Ascending aorta (tissue), 2 donors: ENCODE measurements at regions not wholly inside any gene's neighbourhood (a gene's known extent, or its start where the extent isn't known, plus 50 kb on each side); places are given as distances from the start of the nearest gene placed in this dataset.

Experiments
- DNase-seq, 2 donors: peaks; one replicate each; pipeline ENCODE4 v3.0.0-alpha.2; 2019; ENCODE audit warnings: low spot score in 2 of 2
- H3K27ac ChIP-seq, 2 donors: fragments of 200-600 bp; sonication (generic); one replicate each; pipeline ENCODE4 v1.5.1; 2016 to 2017; ENCODE audit warnings: mild to moderate bottlenecking in 1 of 2
- H3K27me3 ChIP-seq: fragments of 200-600 bp; sonication (generic); one replicate; pipeline ENCODE4 v1.5.1; 2017
- H3K36me3 ChIP-seq, 2 donors: fragments of 200-600 bp; sonication (generic); one replicate each; pipeline ENCODE4 v1.5.1; 2016
- H3K4me1 ChIP-seq, 2 donors: fragments of 200-600 bp; sonication (generic); one replicate each; pipeline ENCODE4 v1.5.1; 2016 to 2017; ENCODE audit warnings: mild to moderate bottlenecking in 1 of 2
- H3K4me3 ChIP-seq, 2 donors: fragments of 200-600 bp; sonication (generic); one replicate each; pipeline ENCODE4 v1.5.1; 2016 to 2017; ENCODE audit warnings: mild to moderate bottlenecking in 1 of 2
- H3K9me3 ChIP-seq, 2 donors: fragments of 200-600 bp; sonication (generic); one replicate each; pipeline ENCODE4 v1.5.1; 2016
- intact Hi-C: fragments of 100-400 bp; cut with DNase I; formaldehyde crosslinking; loops from one replicate; pipeline ENCODE4 v1.15.1; 2023
- TF ChIP-seq, protein P1 (sequence below), 3 experiments: fragments of 200-600 bp in 2 of 3; fragments of 450-650 bp in 1 of 3; sonication (generic) in 2 of 3; IDR thresholded peaks; one replicate each; pipeline ENCODE4 v1.5.1; 2016 to 2019; ENCODE audit warnings: antibody characterized with exemption in 3 of 3, mild to moderate bottlenecking in 1 of 3, moderate library complexity in 1 of 3

DNA sequence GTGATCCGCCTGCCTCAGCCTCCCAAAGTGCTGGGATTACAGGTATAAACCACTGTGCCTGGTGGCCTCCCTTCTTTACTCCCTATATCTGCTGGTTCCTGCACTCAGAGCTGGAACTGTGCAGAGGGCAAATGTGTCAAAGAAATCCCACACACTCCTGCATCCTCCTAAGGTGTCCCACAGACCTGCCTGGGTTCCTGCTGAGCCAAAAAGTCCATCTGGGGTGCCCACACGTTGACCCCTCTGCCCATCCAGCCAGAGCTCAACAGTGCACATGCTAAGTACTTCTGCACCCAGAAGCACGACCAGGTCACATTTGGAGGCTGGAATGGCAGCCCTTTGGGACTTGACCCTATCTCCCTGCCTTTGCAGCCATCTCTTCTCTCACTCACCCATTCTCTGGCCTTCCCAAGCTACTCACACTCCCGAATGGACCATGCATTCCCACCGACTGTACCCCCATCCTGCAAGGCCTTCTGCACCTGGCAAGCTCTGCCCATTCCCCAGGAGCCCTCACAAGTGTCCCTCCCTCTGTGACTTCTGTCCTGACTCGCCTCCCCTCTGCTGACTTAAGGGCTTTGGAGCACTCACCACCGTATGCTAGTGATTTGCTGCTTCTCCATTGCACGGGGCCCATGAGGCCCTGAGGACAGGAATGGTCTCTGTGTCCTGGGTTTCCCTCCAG lies 152.1 kb downstream of the KCTD15 start:
- no peaks in the 10 kb centered on the region for H3K36me3 ChIP-seq
- intact Hi-C loops, result no loop called here

DNA sequence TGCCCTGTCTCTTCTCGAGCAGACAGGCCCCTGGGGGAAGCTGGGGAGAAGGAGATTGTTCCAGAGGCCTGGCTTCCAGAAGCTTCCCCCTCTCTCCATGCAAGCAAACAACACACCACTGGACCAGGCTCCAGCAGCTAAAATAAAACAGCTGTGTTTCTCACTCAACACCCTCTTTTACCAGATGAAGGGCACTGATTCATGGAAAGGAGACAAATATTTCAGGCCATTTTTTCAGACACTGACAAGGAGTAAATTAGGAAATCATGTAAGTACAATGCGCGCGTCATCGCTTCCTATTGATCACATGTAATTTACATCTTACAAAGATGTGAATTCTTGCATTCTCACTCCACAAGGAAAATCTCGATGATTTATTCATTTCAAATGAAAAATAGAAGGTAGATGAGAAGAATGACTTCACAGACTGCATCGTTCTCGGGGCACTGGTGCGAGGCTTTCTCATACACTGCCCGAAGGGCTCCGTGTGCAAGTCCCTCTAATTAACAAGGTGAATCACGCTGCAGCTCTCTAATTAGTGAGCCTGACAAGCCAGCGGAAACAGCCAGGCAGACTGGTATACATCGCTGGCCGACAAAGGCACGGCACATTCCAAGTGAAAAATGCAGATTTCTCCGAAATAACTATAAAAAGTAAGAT lies 153.6 kb downstream of the KCTD15 start:
- H3K9me3 ChIP-seq, result no peaks in the 10 kb centered on the region
- no peaks in the 10 kb centered on the region for H3K27me3 ChIP-seq
- no peak overlapping the region for H3K27ac ChIP-seq
- intact Hi-C loops, result no loop called here
- H3K4me3 ChIP-seq, result no peak overlapping the region
- H3K4me1 ChIP-seq, result no peaks in the 10 kb centered on the region
- no peaks in the 10 kb centered on the region for H3K36me3 ChIP-seq
- DNase-seq, result peak in 1 of 2 donors; percentile 19
- TF ChIP-seq, protein P1, sequence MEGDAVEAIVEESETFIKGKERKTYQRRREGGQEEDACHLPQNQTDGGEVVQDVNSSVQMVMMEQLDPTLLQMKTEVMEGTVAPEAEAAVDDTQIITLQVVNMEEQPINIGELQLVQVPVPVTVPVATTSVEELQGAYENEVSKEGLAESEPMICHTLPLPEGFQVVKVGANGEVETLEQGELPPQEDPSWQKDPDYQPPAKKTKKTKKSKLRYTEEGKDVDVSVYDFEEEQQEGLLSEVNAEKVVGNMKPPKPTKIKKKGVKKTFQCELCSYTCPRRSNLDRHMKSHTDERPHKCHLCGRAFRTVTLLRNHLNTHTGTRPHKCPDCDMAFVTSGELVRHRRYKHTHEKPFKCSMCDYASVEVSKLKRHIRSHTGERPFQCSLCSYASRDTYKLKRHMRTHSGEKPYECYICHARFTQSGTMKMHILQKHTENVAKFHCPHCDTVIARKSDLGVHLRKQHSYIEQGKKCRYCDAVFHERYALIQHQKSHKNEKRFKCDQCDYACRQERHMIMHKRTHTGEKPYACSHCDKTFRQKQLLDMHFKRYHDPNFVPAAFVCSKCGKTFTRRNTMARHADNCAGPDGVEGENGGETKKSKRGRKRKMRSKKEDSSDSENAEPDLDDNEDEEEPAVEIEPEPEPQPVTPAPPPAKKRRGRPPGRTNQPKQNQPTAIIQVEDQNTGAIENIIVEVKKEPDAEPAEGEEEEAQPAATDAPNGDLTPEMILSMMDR (IDR thresholded peaks at IDR 0.05), result no peak

More for the DNA sequence above, 152.1 kb downstream of the KCTD15 start:
- H3K9me3 ChIP-seq, result no peaks in the 10 kb centered on the region
- no peak overlapping the region for H3K4me3 ChIP-seq
- H3K27me3 ChIP-seq, result no peaks in the 10 kb centered on the region
- H3K27ac ChIP-seq, result no peak overlapping the region
- H3K4me1 ChIP-seq, result no peaks in the 10 kb centered on the region
- peak in 1 of 2 donors; percentile 41 for DNase-seq
- TF ChIP-seq, protein P1 (IDR thresholded peaks at IDR 0.05), result no peak

DNA sequence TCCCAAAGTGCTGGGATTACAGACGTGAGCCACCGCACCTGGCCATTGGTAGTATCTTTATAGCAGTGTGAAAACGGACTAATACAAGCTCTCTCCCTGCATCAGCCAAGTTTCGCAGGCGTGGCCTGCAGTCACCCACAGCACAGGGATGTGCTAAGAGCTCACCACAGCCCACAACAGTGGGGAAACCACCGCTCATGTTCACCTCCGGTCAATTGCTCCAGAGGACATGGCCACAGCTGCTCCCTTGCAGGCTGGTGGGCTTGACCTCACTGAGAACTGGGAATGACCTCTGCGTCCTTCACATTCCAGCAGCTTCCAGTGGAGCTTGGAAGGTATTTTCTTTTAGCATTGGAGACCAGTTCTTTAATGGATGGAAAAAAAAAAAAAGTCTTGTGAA lies 156.4 kb downstream of the KCTD15 start:
- H3K27me3 ChIP-seq, result no peaks in the 10 kb centered on the region
- no peaks in the 10 kb centered on the region for H3K36me3 ChIP-seq
- TF ChIP-seq, protein P1 (IDR thresholded peaks at IDR 0.05), result no peak
- peak in 1 of 2 donors; percentile 16 for DNase-seq
- no peaks in the 10 kb centered on the region for H3K9me3 ChIP-seq
- no peak overlapping the region for H3K27ac ChIP-seq
- intact Hi-C loops, result no loop called here
- H3K4me3 ChIP-seq, result no peak overlapping the region
- no peaks in the 10 kb centered on the region for H3K4me1 ChIP-seq

DNA sequence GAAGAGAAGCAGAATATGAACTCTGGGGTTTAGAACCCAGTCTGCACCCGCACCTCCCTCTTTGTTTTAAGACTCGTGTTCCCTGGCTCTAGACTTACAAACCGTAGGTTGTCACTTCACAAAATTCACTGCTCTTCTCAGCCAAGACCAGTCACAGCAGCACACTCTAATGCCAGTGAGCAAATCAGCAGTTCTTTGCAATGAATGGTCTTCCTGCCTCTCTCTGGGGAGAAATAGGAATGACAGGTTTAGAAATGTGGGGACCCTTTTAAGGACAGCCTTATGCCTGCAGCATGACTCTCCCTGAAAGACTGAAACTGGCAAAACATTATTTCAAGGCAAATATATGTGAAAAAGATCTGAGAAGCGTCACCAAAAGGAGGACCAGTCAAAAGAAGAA lies 156.9 kb downstream of the KCTD15 start:
- TF ChIP-seq, protein P1 (IDR thresholded peaks at IDR 0.05), result no peak

DNA sequence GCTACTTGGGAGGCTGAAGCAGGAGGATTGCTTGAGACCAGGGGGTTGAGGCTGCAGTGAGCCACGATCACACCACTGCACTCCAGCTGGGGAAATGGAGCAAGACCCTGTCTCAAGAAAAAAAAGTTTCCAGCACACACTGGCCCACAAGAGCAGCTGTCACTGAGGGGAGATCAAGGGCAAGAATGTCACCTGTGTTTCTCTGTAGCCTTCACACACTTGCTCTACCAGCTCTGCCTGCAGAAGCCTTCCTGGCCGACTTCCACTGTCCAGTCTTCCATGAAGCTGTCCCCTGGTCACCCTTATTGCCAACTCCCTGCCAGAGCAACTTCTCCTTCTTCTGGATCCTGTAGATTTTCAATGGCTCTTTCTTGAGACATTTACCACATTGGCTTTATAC lies 158.0 kb downstream of the KCTD15 start:
- Histone ChIP-seq H3K4me3 (no peak overlapping the region), H3K27ac (no peak overlapping the region), H3K36me3 (no peaks in the 10 kb centered on the region), H3K27me3 (no peaks in the 10 kb centered on the region), H3K9me3 (no peaks in the 10 kb centered on the region), H3K4me1 (no peaks in the 10 kb centered on the region)
- intact Hi-C loops, result no loop called here
- TF ChIP-seq, protein P1 (IDR thresholded peaks at IDR 0.05), result no peak
- peak in 1 of 2 donors; percentile 24 for DNase-seq

More for the DNA sequence above, 156.9 kb downstream of the KCTD15 start:
- Histone ChIP-seq H3K36me3 (no peaks in the 10 kb centered on the region), H3K4me1 (no peaks in the 10 kb centered on the region), H3K27me3 (no peaks in the 10 kb centered on the region), H3K4me3 (no peak overlapping the region), H3K9me3 (no peaks in the 10 kb centered on the region), H3K27ac (no peak overlapping the region)
- intact Hi-C loops, result no loop called here
- DNase-seq, result no peak
